ENCODE measurements at regions not wholly inside any gene's neighbourhood (a gene's known extent, or its start where the extent isn't known, plus 50 kb on each side); places are given as distances from the start of the nearest gene placed in this dataset.

DNA sequence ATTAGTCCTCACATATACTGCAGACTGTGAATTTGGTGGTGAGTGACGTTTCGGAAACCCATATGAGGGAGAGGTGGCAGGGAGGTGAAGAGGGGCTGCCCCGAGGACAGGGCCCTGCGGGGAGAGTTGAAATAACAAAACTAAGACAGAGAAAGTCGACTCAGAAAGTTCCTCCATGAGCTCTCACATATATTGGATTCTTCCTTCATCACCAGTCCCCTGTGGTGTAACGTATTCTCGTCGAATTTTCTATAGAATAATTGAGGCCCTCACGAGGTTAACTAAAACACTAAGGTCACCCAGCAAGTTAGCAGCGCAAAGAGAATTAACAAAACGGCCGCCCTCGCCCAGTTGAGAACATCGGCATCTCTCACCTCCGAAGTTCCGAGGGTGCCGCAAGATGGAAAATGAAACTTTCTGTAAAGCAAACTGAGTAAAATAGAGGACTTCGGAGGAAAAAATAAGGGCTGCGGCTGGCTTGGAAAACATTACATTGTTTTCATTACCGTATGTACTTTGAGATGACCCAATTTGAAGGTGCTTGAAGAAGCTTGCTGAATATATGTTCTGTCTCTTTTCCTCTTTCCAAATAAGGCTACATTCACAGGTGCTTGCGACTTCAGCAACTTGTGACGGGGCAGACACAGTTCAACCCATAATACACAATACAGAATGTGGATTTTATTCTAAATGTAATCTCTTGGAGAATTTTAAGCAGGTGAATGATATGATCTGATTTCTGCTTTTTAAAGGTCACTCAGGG is 490.9 kb upstream of the JARID2 start:
- TF ChIP-seq GATA2 (IDR thresholded peaks at IDR 0.05; ENCODE audit: low read depth, low read length) (no peak), GATA3 (IDR thresholded peaks at IDR 0.05; ENCODE audit: low read depth, low read length) (no peak)
